ENCODE measurements at regions not wholly inside any gene's neighbourhood (a gene's known extent, or its start where the extent isn't known, plus 50 kb on each side); places are given as distances from the start of the nearest gene placed in this dataset.
A peak's percentile ranks its signal among the peaks of the same experiment; 100 is the strongest.

- DNase-seq = peak in 1 of 2 experiments; percentile 69
These were observed 225.4 kb downstream of the SEC14L1 start for GRCh38 chr17:77366206-77366557.

DNA sequence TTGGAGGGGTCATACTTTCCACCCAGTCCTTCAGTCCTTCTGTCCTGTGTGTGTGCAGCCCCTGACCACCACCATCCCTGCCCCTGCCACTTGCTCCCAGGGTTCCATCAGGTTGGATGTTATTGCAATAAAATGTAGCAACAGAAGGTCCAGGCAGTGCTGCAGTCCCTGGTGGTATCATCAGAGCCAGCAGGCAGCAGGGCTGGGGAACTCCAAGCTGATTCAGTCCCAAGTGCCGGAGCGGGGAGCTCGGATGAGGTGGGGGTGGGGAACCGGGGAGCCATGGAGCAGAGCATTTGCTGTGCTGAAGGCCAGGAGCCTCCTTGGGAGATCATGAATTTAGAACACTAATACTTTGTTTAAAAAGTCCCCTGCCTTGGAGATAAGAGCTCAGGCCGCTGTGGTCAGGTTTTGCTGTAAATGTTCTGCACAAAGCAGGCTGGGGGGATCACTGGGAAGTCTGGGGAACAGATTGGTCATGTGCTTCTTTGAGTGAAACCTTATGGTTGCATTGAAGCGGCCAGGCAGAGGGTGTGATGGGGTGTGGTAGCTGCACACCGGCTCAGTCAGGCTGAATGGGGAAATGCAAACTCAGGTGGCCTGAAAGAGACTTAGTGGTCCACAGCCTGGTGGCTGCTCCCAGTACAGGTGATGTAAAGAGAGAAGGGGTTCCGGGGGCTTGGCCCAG is 225.9 kb downstream of the SEC14L1 start:
- DNase-seq = peak in 1 of 2 experiments; percentile 58

- DNase-seq = no peak
These were observed 228.8 kb downstream of the SEC14L1 start for GRCh38 chr17:77369544-77369971.

DNA sequence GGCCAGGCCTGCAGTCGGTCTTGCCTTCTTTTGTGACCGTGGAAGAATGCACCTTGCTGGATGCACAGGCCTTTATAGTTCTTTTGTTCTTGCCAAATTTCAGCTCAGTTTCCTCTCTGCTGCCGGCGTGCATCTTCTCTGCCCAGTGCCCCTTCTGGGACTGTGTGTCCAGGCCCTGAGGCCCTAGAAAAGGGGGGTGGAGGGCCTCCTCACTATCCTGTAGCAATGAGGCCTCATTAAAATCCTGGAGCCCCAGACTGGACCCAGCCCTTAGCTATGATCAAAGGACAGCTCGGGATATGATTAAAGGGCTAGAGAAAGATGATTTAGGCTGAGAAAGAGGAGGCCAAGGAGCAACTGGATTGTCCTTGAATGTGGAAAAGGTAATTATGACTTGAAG is 229.8 kb downstream of the SEC14L1 start:
- DNase-seq = no peak

DNA sequence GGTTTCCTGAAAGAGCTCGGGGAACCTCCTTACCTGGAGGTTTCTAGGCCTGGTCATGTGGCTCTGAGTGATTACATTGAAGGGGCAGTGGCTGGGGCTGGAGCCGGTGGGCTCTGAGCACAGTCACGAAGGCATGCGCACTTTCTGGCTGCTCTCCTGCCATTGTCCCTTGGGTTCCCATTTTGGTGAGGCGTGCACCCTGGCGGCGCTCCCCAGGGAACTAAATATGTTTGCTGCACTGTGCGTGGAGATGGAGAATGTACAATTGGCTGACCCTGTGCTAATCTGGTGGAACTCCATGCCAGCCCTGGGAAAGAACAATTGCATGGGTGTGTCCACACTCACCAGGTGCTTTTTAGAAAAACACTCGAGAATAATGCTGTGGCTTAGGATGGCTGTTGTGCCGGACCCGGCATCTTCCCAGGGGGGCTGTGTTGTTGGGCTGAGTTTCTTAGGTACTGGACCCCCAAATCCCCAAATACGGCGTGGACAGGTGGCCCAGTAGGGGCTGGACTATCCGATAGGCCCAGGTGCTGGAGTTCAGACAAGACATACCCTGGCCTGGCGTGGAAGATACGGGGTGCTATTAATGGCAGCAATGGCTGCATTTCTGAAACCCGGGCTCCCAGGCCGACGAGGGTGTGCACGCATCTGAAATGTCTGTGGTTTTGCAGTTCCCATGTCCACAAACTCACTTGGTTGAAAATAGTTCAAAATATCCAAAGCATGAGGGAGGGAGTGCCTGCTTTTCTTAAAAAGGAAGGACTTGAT is 230.5 kb downstream of the SEC14L1 start:
- DNase-seq = no peak

DNA sequence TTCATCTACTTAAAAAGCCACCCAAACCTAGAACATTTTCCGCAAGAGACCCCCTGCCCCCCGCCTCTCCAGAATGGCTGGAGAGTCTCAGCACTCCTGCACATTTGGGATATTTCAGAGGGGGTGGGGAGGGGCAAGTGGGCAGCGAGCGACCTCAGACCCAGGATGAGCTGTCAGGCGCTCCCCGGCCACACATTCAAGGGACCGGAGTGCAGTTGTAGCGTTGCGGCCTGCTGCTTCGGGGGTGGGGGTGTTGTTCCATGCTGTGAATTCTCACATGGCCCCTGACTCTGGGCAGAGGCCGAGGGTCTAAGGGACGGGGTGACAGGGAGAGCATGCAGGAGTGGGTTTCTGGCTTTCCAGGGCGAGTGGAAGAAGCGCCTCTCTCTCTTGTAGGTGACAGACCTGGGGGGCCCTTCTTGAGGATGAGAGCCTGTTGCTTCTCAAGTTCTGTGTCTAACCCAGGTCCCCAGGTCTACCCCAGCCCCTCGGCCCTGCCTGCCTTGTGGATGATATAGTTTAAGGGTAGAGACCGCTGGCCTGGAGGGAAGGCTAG is 231.2 kb downstream of the SEC14L1 start:
- no peak for DNase-seq

GRCh38 chr17:77372444-77373298 is 231.9 kb downstream of the SEC14L1 start:
- DNase-seq = peak in 1 of 2 experiments; percentile 78

GRCh38 chr17:77373299-77374169 is 232.8 kb downstream of the SEC14L1 start:
- peak in 1 of 2 experiments; percentile 52 for DNase-seq

- peak; percentile 60 to 92 for DNase-seq
These were observed 233.6 kb downstream of the SEC14L1 start for GRCh38 chr17:77374170-77374936.

GRCh38 chr17:77375108-77375916 is 234.5 kb downstream of the SEC14L1 start:
- peak; percentile 41 to 47 for DNase-seq

- DNase-seq = peak in 1 of 2 experiments; percentile 11
These were observed 235.3 kb downstream of the SEC14L1 start for GRCh38 chr17:77375917-77376651.

DNA sequence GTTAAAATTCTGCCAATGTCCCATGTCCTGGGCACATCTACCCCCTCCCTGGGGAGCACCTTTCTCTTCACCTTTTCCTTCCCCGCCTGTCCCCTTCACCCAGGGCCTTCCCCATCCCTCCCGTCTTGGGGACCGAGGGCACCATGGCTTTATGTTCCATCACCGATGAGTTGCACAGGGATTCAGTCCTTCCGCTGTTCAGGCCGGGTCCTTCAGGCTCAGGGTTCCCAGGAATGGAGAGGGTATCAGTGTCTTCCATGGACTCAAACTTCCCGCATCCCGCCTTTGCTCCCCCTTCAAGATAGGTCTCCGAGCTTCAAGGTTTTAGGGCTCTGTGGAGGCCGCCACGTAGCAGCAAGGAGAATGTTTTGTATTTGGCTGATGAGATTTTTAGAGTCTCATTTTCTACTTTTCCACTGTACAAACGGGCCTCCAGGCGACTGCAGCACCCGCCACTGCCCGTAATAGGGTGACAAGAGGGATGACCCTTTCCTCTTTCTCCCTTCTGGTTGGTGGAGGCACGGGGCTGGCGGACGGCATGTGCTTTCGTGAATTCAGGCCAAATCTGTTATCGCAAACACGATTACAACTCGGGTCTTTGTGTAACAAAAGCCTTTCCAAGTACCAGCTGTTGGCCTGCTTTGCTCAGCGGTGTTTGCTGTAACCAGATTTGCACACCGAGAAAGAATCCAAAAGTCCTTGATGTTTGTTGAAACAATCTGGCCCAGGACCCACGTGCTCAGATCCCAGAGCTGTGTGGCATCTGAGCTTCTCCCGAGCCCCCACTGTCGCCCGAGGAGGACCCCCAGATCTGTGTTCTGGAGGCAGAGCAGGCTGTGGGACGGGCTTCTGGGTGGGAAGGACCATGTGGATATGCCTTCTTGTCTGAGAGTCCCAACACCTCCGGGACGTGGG is 236.3 kb downstream of the SEC14L1 start:
- DNase-seq = no peak

- DNase-seq = no peak
These were observed 237.0 kb downstream of the SEC14L1 start for GRCh38 chr17:77377710-77378235.

GRCh38 chr17:77378318-77379064 is 237.7 kb downstream of the SEC14L1 start:
- no peak for DNase-seq

GRCh38 chr17:77379065-77379428 is 238.3 kb downstream of the SEC14L1 start:
- DNase-seq = no peak

GRCh38 chr17:77379832-77380231 is 239.1 kb downstream of the SEC14L1 start:
- DNase-seq = no peak

- DNase-seq = peak in 1 of 2 experiments; percentile 28
These were observed 239.8 kb downstream of the SEC14L1 start for GRCh38 chr17:77380395-77381184.
